Activated CD4-positive, alpha-beta T cell treated with anti-CD3 and anti-CD28 coated beads, Interleukin-2, Interleukin-4, amounts not matched to agents 100 ng/mL and 50 ng/mL, durations not matched to agents 16 hours and 8 hours (primary cell): ENCODE measurements at regions not wholly inside any gene's neighbourhood (a gene's known extent, or its start where the extent isn't known, plus 50 kb on each side); places are given as distances from the start of the nearest gene placed in this dataset.
"Not testable (repeated sequence)": the region's sequence is repeated elsewhere in the genome, so short reads cannot be mapped to it uniquely, and the experiment has no call there.

Source experiments
- DNase-seq: peaks from one replicate; pipeline ENCODE4 v3.0.0-alpha.2; 2020; ENCODE audit warnings: low spot score

- DNase-seq, result no peak
These were observed 108.8 kb downstream of the NAA11 start for GRCh38 chr4:79217025-79217424.

- no peak for DNase-seq
These were observed 112.2 kb downstream of the NAA11 start for GRCh38 chr4:79213702-79214101.

- DNase-seq, result no peak
These were observed 112.9 kb downstream of the NAA11 start for GRCh38 chr4:79213010-79213409.

GRCh38 chr4:79212311-79212710 is 113.5 kb downstream of the NAA11 start:
- no peak for DNase-seq

GRCh38 chr4:79211490-79211889 is 114.4 kb downstream of the NAA11 start:
- DNase-seq, result no peak

- DNase-seq, result no peak
These were observed 115.2 kb downstream of the NAA11 start for GRCh38 chr4:79210636-79211049.

GRCh38 chr4:79209822-79210635 is 115.8 kb downstream of the NAA11 start:
- no peak for DNase-seq

- DNase-seq, result no peak
These were observed 116.8 kb downstream of the NAA11 start for GRCh38 chr4:79209081-79209480.

GRCh38 chr4:79207281-79207680 is 118.6 kb downstream of the NAA11 start:
- no peak for DNase-seq

- DNase-seq, result no peak
These were observed 119.2 kb downstream of the NAA11 start for GRCh38 chr4:79206660-79207059.

- no peak for DNase-seq
These were observed 120.7 kb downstream of the NAA11 start for GRCh38 chr4:79205121-79205520.

GRCh38 chr4:79201971-79202370 is 123.9 kb downstream of the NAA11 start:
- no peak for DNase-seq

GRCh38 chr4:79199743-79200142 is 126.1 kb downstream of the NAA11 start:
- no peak for DNase-seq

GRCh38 chr4:79198951-79199587 is 126.8 kb downstream of the NAA11 start:
- no peak for DNase-seq

GRCh38 chr4:79197275-79198009 is 128.4 kb downstream of the NAA11 start:
- no peak for DNase-seq

- not testable (repeated sequence) for DNase-seq
These were observed 134.6 kb downstream of the NAA11 start for GRCh38 chr4:79191292-79191691.

- DNase-seq, result no peak
These were observed 140.3 kb downstream of the NAA11 start for GRCh38 chr4:79185526-79186045.

GRCh38 chr4:79184476-79184875 is 141.4 kb downstream of the NAA11 start:
- DNase-seq, result no peak

- DNase-seq, result no peak
These were observed 143.7 kb downstream of the NAA11 start for GRCh38 chr4:79182209-79182608.

- DNase-seq, result no peak
These were observed 144.7 kb downstream of the NAA11 start for GRCh38 chr4:79181190-79181589.

GRCh38 chr4:79178760-79179159 is 147.1 kb downstream of the NAA11 start:
- no peak for DNase-seq

GRCh38 chr4:79177388-79177787 is 148.5 kb downstream of the NAA11 start:
- DNase-seq, result no peak

GRCh38 chr4:79176351-79176750 is 149.5 kb downstream of the NAA11 start:
- DNase-seq, result no peak
